ENCODE measurements at regions not wholly inside any gene's neighbourhood (a gene's known extent, or its start where the extent isn't known, plus 50 kb on each side); places are given as distances from the start of the nearest gene placed in this dataset.

- ChIA-PET POLR2A (no interaction called here), CTCF (no interaction called here)
- no peaks in the 10 kb centered on the region for H3K36me3 Mint-ChIP-seq
- no peak overlapping the region for H3K27ac Mint-ChIP-seq
- H3K4me3 Mint-ChIP-seq, result no peak overlapping the region
- H3K27me3 Mint-ChIP-seq (ENCODE audit: low read depth), result no peaks in the 10 kb centered on the region
- peaks cover 9% of the 10 kb centered on the region for H3K4me1 Mint-ChIP-seq
- no peak for TF ChIP-seq TEAD1 (CRISPR knock-in tag; IDR thresholded peaks at IDR 0.05)
- TF ChIP-seq PREB (CRISPR knock-in tag; IDR thresholded peaks at IDR 0.05; ENCODE audit: borderline replicate concordance), result no peak
- no peak for TF ChIP-seq ZNF219 (CRISPR knock-in tag; IDR thresholded peaks at IDR 0.05; ENCODE audit: borderline replicate concordance)
- TF ChIP-seq, protein P1, sequence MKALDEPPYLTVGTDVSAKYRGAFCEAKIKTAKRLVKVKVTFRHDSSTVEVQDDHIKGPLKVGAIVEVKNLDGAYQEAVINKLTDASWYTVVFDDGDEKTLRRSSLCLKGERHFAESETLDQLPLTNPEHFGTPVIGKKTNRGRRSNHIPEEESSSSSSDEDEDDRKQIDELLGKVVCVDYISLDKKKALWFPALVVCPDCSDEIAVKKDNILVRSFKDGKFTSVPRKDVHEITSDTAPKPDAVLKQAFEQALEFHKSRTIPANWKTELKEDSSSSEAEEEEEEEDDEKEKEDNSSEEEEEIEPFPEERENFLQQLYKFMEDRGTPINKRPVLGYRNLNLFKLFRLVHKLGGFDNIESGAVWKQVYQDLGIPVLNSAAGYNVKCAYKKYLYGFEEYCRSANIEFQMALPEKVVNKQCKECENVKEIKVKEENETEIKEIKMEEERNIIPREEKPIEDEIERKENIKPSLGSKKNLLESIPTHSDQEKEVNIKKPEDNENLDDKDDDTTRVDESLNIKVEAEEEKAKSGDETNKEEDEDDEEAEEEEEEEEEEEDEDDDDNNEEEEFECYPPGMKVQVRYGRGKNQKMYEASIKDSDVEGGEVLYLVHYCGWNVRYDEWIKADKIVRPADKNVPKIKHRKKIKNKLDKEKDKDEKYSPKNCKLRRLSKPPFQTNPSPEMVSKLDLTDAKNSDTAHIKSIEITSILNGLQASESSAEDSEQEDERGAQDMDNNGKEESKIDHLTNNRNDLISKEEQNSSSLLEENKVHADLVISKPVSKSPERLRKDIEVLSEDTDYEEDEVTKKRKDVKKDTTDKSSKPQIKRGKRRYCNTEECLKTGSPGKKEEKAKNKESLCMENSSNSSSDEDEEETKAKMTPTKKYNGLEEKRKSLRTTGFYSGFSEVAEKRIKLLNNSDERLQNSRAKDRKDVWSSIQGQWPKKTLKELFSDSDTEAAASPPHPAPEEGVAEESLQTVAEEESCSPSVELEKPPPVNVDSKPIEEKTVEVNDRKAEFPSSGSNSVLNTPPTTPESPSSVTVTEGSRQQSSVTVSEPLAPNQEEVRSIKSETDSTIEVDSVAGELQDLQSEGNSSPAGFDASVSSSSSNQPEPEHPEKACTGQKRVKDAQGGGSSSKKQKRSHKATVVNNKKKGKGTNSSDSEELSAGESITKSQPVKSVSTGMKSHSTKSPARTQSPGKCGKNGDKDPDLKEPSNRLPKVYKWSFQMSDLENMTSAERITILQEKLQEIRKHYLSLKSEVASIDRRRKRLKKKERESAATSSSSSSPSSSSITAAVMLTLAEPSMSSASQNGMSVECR (CRISPR knock-in tag; IDR thresholded peaks at IDR 0.05; ENCODE audit: borderline replicate concordance), result no peak
- no peak for TF ChIP-seq ZNF317 (CRISPR knock-in tag; IDR thresholded peaks at IDR 0.05; ENCODE audit: borderline replicate concordance, low read depth)
- TF ChIP-seq, protein P2, sequence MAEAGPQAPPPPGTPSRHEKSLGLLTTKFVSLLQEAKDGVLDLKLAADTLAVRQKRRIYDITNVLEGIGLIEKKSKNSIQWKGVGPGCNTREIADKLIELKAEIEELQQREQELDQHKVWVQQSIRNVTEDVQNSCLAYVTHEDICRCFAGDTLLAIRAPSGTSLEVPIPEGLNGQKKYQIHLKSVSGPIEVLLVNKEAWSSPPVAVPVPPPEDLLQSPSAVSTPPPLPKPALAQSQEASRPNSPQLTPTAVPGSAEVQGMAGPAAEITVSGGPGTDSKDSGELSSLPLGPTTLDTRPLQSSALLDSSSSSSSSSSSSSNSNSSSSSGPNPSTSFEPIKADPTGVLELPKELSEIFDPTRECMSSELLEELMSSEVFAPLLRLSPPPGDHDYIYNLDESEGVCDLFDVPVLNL (CRISPR knock-in tag; IDR thresholded peaks at IDR 0.05; ENCODE audit: borderline replicate concordance, low read depth), result no peak
- TF ChIP-seq, protein P3, sequence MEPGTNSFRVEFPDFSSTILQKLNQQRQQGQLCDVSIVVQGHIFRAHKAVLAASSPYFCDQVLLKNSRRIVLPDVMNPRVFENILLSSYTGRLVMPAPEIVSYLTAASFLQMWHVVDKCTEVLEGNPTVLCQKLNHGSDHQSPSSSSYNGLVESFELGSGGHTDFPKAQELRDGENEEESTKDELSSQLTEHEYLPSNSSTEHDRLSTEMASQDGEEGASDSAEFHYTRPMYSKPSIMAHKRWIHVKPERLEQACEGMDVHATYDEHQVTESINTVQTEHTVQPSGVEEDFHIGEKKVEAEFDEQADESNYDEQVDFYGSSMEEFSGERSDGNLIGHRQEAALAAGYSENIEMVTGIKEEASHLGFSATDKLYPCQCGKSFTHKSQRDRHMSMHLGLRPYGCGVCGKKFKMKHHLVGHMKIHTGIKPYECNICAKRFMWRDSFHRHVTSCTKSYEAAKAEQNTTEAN (CRISPR knock-in tag; IDR thresholded peaks at IDR 0.05), result no peak
- TF ChIP-seq, protein P4, sequence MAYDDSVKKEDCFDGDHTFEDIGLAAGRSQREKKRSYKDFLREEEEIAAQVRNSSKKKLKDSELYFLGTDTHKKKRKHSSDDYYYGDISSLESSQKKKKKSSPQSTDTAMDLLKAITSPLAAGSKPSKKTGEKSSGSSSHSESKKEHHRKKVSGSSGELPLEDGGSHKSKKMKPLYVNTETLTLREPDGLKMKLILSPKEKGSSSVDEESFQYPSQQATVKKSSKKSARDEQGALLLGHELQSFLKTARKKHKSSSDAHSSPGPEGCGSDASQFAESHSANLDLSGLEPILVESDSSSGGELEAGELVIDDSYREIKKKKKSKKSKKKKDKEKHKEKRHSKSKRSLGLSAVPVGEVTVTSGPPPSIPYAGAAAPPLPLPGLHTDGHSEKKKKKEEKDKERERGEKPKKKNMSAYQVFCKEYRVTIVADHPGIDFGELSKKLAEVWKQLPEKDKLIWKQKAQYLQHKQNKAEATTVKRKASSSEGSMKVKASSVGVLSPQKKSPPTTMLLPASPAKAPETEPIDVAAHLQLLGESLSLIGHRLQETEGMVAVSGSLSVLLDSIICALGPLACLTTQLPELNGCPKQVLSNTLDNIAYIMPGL (CRISPR knock-in tag; IDR thresholded peaks at IDR 0.05), result no peak
- TF ChIP-seq ESRRA (CRISPR knock-in tag; IDR thresholded peaks at IDR 0.05; ENCODE audit: borderline replicate concordance), result no peak
- no peak for TF ChIP-seq ZNF416 (CRISPR knock-in tag; IDR thresholded peaks at IDR 0.05)
- TF ChIP-seq, protein P5, sequence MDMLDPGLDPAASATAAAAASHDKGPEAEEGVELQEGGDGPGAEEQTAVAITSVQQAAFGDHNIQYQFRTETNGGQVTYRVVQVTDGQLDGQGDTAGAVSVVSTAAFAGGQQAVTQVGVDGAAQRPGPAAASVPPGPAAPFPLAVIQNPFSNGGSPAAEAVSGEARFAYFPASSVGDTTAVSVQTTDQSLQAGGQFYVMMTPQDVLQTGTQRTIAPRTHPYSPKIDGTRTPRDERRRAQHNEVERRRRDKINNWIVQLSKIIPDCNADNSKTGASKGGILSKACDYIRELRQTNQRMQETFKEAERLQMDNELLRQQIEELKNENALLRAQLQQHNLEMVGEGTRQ (CRISPR knock-in tag; IDR thresholded peaks at IDR 0.05), result no peak
- no peak for TF ChIP-seq RELA (CRISPR knock-in tag; IDR thresholded peaks at IDR 0.05; ENCODE audit: borderline replicate concordance)
- TF ChIP-seq ZNF232 (CRISPR knock-in tag; IDR thresholded peaks at IDR 0.05), result no peak
- ATAC-seq, result no peak
- peaks cover 4% of the 10 kb centered on the region; the same call in 1 of the 2 replicates for H3K9me3 Mint-ChIP-seq
- no peak for DNase-seq (ENCODE audit: low spot score)
These were observed 282.2 kb upstream of the KLF3 start for GRCh38 chr4:38381788-38382187.

DNA sequence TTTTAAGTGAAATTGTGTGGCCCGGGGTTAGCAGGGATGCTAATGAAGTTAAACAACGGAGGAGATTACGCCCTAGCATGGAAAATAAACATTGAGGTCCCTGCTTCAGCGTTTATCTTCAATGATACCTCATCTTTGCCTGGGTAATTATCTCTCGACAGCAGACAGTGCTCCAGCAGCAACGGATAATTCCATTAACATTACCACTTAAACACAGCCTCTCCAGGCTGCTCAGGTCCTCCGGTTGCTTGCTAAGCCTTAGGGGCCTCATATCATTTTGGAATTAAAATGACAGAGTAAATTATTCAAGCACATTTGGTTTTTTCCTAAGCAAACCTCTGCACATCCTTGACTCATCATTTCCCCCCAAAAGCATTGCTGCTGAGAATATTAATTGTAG, 281.5 kb upstream of the KLF3 start:
- ChIA-PET POLR2A (interaction anchor here (0.6 kb wide), 1 partner anchor 77 kb away, joined by 3 read pairs; no protein-coding TSS in a partner anchor), CTCF (no interaction called here)
- Mint-ChIP-seq H3K9me3 (peaks cover 4% of the 10 kb centered on the region; the same call in 1 of the 2 replicates), H3K27me3 (ENCODE audit: low read depth) (no peaks in the 10 kb centered on the region), H3K27ac (no peak overlapping the region), H3K36me3 (no peaks in the 10 kb centered on the region), H3K4me3 (no peak overlapping the region), H3K4me1 (peaks cover 9% of the 10 kb centered on the region)
- DNase-seq (ENCODE audit: low spot score) (no peak), ATAC-seq (no peak)
- no peak for TF ChIP-seq ATF3 (CRISPR knock-in tag; conservative IDR thresholded peaks at IDR 0.05)
- TF ChIP-seq, protein P1 (CRISPR knock-in tag; IDR thresholded peaks at IDR 0.05; ENCODE audit: borderline replicate concordance), result no peak
- TF ChIP-seq GRHL2 (CRISPR knock-in tag; IDR thresholded peaks at IDR 0.05; ENCODE audit: insufficient replicate concordance, severe bottlenecking), result no peak
- no peak for TF ChIP-seq NFE2L1 (CRISPR knock-in tag; IDR thresholded peaks at IDR 0.05)
